ENCODE measurements at regions not wholly inside any gene's neighbourhood (a gene's known extent, or its start where the extent isn't known, plus 50 kb on each side); places are given as distances from the start of the nearest gene placed in this dataset.
A peak's percentile ranks its signal among the peaks of the same experiment; 100 is the strongest.
"Not testable (repeated sequence)": the region's sequence is repeated elsewhere in the genome, so short reads cannot be mapped to it uniquely, and the experiment has no call there.

DNA sequence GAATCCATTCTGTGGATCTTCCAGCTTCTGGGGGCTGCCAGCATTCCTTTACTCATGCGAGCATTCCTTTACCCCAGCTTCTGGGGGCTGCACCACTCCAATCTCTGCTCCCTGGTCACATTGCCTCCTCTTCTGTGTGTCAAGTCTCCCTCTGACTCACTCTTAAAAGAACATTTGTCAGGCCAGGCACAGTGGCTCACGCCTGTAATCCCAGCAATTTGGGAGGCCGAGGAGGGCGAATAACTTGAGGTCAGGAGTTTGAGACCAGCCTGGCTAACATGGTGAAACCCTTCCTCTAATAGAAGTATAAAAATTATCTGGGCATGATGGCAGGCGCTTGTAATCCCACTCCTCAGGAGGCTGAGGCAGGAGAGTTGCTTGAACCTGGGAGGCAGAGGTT is 541.9 kb downstream of the FOXD4L4 start:
- peak in 1 of 42 donors; percentile 9 for DNase-seq
- intact Hi-C loops (cut with DNase I) = not testable (repeated sequence)
